HG02588 (cell line): ENCODE measurements at regions not wholly inside any gene's neighbourhood (a gene's known extent, or its start where the extent isn't known, plus 50 kb on each side); places are given as distances from the start of the nearest gene placed in this dataset.
A peak's percentile ranks its signal among the peaks of the same experiment; 100 is the strongest.

Experiments
- ATAC-seq: cut with Tn5 transposase; IDR thresholded peaks from one replicate; pipeline ENCODE4 v1.9.1; 2021; ENCODE audit warnings: mild to moderate bottlenecking, moderate library complexity; ENCODE audit not compliant: unreplicated experiment

DNA sequence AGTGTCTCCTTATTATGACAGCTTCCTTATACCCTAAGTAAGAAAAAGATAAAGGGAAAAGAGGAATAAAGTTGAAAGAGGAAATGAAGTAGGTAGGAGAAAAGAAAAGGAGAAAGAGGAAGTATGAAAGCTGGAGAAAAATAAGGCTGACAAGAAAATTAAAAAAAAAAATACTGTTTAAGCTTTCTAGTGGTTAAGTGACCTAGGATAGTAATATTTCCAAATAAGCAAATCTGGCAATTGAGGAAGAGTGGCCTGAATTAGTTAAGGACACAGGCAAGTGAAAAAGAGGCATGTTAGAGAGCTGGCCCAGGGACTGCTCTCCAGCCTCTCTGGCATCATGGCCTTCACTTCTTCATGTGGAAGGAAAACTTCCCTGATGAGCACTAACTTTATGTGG, 76.5 kb upstream of the ADGRF1 start:
- no peak for ATAC-seq

DNA sequence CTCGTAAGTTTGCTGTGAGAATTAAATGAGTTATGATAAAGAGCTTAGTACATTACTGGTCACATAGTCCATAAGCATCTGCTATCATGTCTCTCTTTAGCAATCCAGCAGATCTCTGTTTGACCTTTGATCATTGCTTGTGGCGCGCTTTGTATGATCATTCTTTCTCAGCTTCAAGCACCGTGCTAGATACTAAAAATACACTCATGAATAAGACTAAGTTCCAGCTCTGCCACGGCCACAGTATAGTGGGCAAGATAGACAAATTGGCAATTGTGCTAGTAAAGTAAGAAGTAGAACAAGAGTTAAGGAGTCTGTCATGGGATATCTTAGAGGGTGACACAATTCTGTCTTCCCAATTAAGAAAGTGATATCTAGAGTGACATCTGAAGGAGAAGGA, 75.2 kb upstream of the ADGRF1 start:
- ATAC-seq, result no peak

DNA sequence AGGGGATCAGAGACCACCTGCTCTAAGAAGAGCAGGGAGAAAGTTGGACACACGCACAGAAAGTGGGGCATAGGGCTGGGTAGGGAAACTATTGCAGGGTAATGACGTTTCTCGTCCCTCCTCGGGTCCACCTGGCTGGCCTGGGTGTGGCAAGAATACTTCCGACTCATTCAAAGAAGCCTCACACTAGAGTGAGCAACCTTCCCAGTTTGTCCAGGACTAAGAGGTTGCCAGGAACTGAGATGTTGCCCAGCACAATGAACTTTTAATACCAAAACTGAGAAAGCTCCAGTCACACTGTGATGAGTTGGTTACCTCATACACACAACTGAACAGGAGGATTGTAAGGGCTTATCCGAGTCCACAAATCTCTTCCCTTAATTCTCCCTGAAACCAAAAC, 74.5 kb upstream of the ADGRF1 start:
- no peak for ATAC-seq

DNA sequence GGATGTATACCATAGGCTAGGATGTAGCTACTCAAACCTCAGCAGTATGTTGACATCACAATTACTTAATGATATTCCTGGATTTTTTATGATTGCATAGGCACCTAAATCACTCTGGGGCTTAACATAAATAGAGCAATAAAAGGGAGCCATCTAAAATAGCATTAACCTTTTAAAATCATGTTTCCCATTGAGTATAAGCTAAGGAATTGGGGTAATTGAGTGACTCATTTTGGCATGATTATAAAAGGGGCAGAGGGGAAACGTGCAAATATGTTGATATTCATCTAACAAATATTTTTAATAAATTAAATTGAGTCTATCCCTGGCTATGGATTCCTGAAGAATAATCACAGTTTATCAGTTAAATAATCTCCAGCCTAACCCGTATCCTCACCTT, 74.0 kb upstream of the ADGRF1 start:
- ATAC-seq, result no peak

DNA sequence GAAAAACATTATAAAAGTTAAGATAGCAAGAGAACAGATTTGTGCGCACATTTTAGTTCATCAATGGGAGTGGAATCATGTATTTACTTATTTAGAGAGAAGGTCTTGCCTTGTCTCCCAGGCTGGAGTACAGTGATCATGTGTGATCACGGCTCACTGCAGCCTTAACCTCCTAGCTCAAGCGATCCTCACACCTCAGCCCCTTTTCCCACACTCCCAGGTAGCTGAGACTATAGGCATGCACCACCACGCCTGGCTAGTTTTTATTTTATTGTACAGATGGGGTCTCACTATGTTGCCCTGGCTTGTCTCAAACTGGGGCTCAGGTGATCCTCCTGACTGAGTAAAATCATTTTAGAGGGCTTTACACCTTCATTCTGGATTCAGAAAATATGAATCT, 72.3 kb upstream of the ADGRF1 start:
- no peak for ATAC-seq

DNA sequence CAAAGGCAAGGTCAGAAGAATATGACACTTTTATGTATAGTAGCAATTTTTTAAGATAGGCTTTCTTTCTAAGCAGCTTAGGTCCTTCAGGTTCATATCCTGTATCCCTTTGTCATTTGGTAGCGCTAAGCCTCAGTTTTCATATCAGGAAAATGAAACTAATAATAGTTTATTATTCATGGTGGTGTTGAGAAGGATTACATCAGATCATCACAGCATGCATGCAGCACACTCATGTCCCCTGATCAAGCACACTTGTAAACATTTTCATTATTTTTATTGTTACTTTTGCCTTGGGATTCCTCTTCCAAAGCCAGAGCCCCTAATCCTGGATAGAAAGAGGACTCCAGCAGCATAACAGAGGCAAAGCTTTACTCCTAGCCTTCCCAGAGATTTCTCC, 70.2 kb upstream of the ADGRF1 start:
- no peak for ATAC-seq

DNA sequence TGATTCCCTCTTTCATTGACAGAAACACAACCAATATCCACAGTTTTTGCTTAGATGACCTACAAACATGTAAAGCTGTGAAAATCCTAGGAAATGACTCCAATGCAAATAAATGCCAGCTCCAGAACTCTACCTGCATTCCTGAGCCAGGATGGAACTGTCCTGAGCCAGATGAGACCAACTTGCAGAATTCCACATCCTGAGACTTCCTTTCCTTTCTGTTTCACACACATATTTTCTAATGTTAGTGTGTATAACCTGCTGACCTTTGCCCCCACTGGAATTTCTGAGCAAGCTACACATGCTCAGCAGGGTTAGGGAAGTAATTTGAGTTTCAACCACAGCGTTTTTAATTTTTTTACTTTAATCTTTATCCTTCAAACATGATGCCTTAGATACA, 69.6 kb upstream of the ADGRF1 start:
- no peak for ATAC-seq

DNA sequence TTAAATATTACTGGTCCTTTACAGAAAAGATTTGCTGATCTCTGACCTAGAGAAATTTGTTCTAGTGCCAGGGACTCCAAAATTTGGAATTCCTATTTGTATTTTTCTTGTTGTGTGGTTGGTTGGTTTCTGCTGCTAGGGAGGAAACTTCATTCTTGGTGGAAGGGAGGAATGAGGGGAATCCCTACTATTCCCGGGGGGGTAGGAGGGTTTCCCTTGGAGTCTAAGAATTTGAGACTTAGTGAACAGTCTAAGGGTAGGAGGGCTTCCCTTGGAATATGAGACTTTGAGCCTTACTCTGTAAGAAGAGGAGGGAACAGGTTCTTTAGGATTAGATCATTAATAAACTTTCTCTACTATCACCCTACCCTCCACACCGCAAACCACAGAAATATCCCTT, 67.1 kb upstream of the ADGRF1 start:
- ATAC-seq, result no peak

DNA sequence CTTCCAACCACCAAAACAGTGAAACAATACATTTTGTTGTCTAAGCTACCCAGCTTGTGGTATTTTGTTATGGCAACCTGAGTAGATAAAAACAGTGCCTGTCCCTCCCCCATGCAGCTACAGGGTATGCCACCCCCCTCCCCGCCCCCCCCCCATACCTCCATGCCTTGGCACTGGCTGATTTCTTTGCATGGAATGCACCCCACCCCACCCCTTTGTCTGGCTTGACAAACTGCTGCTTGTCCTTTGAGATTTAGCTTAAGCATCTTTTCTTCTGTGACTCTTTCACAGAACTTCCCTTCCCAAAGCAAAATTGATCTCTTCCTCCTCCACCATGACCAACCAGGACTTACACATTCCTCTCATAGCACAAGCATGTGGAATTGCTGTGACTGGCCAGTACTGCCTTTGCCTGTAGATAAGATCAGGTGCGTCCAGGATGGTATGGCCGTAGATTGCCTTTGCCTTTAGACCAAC, 64.6 kb upstream of the ADGRF1 start:
- ATAC-seq, result no peak

DNA sequence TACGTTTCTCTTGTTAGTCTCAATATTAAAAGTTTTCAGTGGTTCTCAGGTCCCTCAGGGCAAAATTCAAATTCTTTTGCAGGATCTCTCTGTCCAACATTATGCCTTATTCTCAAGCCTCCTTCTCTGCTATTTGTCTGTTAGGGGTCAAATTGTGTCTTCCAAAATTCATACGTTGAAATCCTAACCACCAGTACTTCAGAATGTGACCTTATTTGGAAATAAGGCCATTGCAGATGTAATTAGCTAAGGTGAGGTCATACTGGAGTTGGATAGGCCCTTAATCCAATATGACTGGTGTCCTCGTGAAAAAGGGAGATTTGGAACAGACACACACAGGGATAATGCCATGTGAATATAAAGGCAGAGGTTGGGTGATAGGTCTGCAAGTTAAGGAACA, 64.1 kb upstream of the ADGRF1 start:
- no peak for ATAC-seq

DNA sequence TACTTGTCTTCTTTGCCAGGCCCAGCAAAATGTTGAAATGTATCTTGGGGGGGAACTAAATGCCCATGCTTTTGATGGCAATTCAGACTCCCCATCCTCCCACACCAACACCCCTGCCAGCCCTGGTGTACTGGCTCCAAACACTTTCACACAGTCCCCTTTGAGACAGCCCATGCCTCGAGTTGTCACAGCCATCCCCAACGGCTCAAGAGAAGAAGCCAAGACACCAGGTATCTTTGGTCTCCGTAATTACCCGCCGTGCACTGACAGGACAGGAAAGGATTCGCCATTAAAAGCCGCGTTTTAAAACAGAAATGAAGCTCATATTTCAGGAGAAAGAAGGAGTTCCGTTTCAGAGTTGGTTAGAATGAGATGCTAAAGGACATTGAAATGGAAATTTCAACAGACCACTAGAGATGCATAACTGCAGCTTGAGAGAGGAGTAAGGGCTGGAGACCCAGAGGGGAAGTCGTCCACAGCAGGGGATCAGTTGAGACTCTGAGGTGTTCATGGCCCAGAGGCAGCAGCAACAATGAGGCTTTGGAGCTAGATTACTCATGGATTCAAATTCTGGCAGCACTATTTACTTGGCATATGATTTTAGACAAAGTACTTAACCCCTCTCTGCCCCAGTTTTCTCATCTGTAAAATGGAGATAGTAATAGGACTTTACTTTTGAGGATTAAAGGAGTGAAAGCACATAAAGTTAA, 63.5 kb upstream of the ADGRF1 start:
- ATAC-seq, result no peak

DNA sequence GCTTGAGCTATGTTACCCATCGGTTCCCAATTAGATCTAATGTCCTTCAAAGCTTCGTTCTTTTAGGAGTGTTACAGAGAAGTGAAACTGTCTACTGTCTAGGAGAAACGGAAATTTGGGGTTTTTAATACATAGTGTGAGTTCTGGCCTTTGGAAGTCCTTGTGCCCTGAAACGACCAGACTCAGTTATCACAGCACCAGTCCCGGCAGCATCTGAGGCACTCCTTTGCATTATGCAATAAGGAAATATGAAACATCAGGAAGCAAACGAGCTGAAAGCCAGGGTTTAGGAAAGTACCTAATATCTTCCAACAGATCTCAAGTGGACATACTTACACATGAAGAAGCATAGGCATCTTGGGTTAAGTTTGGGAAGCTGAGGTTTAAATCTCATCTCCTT, 61.8 kb upstream of the ADGRF1 start:
- ATAC-seq, result no peak

DNA sequence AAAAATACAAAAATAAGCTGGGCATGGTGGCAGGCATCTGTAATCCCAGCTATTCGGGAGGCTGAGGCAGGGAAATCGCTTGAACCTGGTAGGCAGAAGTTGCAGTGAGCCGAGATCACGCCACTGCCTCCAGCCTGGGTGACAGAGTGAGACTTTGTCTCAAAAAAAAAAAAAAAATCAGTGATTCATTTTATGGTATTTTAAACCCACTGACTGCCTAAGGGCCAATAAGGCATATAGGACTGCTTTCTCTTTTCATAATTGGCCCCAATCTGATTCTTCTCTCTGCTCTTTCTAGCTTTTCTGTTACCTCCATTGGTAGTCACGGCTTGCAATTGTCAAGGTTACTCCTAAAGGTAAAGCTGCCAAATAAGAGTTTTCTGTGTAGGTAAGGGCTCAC, 60.2 kb upstream of the ADGRF1 start:
- no peak for ATAC-seq

DNA sequence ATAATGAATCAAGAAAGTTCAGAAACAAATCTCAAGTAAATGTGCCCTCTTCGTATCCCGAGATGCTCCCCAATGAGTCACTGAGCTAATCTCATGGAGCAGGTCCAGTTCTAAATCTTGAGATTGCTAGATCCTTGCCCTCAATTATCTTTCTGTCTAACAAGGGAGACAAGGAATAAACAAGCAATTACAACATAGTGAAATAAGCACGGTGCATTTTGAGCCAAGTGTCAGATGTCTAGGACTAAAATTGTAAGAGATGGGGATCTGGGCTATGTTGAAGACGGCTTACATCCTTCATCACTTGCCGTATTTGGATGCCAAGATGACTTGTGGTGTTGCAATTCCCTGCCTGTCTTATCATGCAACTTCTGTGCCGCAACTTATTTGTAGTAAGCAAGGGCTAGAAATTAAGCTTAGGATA, 56.5 kb upstream of the ADGRF1 start:
- ATAC-seq, result no peak

DNA sequence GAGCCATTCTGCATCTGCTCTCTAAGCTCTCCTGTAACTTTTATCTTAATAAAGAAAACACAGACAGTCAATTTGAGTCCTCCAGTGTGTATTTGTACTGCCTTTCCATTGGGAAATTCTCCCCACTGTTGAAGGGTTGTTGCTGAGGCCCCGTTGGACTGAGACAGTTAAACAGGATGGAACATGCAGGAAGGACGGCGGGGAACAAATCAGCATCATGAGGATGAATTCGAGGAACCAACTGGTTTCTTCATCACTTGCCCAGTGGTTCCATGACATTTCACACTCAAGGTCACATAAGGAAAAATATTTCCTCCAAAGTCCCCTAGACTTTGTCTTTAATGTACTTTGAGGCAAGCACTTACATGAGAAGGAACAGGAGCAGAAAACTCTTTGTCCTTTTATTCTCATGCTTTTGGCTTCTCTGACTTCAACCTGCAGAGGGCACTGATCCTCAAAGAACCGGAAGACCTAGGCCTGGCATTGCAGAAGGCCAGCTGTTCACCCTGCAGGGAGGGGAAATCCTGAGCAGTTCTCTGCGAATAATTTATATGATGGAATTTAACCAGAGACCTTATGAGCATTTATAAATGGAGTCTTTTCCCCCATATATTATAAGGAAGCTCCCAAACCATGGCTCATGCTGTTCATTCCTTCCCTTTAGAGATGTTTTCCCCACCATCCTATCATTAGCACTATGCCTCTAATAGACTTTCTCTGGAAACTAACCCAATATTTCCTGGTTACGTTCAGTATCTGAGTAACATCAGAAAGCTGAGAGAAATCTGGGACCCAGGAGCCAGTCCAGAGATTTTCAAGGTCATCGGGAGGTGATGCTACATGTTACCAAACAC, 55.2 kb upstream of the ADGRF1 start:
- peak; percentile 92 for ATAC-seq

DNA sequence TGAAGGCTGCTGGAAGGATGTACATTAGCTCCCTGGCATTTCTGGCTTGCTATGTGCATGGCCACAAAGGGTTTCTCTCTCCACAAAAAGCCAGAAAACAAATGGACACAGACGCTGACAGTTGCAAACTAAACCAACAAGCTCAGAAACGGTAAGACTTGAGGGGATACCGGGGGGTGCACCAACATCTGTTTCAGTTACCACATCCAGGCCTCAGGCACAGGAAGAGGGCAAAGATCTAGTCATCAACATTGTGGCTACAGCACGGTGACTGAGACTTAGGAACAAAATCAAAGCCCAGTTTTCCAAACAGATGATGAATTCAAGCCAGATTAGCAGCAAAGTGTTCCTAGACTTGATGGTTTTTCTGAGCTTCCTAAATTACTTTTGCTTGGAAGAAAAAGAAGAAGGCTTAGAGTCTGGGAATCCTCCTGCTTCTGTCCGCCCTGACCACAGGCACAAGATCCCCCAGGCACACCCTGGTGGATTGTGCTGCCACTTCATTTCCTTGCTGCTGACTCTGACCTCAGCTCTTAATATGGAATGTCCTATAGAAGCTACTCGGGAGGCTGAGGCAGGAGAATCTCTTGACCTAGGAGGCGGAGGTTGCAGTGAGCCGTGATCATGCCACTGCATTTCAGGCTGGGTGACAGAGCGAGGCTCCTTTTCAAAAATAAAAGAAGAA, 54.2 kb upstream of the ADGRF1 start:
- ATAC-seq, result no peak

DNA sequence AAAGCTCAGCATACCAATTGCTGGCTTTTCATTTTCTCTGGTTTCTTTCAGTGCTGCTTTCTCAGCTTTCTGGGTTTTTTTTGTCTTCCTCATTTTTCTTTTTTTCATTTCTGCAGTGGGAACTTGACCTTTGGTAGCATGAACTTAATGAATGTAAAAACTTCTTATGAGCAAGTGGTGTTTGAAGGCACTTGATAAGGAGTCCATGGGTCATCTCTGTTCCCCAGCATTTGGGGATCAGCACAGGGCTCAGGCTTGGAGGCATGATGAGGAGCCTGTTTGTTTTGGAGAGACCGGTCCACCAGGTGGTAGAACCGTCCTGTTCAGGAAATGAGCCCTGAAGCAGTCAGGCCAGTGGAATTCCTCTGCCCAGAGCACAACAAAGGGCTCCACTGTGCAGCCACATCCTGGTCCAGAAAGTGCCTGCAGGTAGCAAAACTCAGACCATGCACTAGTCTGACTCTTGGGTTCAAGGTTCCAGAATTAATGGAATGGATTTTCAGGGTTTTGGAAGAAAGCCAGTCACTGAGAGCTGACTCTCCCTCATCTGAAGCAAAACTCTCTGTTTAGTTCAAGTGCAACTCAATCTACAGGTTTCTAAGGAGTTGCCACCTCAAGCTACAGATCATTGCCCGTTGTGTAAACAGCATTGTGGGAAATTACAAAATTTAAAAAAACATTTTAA, 52.3 kb upstream of the ADGRF1 start:
- no peak for ATAC-seq

DNA sequence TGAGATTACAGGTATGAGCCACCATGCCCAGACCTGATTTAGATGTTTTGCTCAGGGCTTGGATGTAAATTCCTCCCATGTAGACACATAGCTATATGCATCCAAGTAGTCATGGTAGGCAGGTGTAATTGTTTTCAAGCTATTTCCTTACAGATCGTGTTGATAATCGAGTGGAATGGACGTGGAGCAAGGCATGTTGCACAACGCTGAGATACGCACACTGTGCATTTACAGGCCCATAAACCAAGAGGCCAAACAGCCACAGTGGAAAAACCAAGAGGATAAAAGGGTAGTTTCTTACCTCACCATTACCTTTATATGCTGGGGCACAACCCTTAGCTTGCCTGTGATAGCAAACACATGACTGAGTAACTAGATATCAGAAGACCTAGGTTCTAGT, 51.0 kb upstream of the ADGRF1 start:
- ATAC-seq, result no peak

DNA sequence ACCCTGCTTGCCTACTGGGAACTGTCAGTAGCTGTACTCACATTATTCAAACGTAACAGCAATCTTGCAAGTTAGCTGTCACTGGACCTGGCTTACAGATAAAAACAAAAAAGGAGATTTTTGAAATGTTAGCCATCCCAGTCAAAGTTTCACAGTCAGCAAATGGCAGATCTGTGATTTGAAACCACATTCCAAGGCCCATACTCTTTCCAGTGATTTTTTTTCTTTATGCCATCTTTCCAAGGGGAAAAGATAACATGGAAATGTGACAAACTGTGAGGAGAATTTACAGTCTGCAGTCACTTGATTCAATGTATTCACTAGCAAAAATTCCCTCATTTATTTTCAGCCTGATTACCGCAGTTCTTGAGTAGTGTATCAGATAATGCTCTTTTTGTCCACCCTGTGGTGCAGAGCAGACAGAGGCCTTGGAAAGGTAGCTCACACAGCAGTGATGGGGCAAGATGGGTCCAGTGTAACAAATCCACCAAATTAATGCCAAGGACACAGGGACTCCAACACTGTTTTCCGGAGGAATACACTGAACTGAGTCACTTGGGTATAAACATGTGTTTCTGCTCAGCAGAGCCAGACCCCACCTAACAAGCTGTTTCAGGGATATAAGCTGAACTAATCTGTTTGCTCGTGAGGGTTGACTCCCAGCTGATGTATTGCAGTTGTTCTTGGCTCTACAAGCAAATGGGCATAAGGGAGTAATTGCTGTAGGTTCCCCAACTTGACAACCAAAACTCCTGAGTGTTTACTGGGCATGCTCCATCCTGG, 49.9 kb upstream of the ADGRF1 start:
- ATAC-seq, result no peak
